Activated gamma-delta T cell treated with Interleukin-2 at 50 U/mL for 16 hours (primary cell): ENCODE measurements at regions not wholly inside any gene's neighbourhood (a gene's known extent, or its start where the extent isn't known, plus 50 kb on each side); places are given as distances from the start of the nearest gene placed in this dataset.

Experiments used
- DNase-seq: peaks from one replicate; pipeline ENCODE4 v3.0.0-alpha.2; 2020

DNA sequence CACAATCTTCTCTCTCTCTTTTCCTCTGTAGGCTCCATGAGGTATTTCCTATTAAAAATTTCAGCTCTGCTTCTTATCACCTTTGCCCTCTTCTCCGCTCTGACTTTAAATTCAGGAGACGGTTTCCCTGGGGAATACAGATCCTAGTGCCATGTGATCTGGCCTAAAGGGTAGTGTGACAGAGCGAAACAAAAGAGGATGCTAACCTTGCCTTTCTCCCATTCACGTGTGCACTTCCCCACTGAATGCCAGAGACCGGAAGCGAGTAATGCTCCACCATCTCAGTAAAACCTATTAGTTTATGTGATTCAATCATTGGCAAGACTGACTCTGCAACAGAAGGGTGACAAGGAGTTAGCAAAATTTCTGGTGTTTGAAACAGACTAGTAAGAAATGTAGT is 358.3 kb downstream of the ZNF521 start:
- no peak for DNase-seq

DNA sequence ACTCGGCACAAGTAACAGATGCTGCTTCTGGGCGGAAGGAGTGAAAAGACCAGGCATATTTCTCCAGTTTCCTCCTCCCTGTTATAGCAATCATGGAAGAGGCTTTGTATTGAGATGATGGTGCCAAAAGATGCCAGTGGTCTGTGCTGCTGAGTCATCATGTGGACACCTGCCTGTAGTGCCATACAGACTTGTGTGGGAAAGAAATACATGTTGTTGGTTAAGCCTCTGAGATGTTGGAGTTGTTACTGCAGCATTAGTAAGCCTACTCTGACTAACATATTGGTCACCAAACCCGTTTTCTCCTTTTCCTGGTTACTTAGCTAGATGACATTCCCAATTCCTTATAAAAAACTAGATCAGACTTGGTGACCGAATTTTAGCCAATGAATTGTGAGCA is 356.9 kb downstream of the ZNF521 start:
- no peak for DNase-seq

DNA sequence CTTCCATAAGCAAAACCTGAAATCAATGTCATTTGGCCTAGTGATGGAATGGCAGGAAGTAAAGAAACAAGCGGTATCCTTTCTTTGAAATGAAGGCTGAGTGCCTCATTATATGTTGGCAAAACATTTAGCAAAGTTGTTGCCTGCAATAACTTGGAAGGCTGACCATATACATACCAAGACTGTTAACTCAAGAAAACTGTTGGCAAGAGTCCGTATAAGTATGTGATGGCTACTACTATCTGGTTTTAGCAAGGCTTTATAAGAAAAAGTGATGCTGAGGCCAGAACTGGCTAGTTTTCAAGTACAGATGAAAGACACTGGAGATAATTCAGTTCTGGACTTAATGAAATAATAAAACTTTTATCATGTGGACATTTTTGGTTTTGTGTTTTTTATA is 356.2 kb downstream of the ZNF521 start:
- DNase-seq, result no peak

DNA sequence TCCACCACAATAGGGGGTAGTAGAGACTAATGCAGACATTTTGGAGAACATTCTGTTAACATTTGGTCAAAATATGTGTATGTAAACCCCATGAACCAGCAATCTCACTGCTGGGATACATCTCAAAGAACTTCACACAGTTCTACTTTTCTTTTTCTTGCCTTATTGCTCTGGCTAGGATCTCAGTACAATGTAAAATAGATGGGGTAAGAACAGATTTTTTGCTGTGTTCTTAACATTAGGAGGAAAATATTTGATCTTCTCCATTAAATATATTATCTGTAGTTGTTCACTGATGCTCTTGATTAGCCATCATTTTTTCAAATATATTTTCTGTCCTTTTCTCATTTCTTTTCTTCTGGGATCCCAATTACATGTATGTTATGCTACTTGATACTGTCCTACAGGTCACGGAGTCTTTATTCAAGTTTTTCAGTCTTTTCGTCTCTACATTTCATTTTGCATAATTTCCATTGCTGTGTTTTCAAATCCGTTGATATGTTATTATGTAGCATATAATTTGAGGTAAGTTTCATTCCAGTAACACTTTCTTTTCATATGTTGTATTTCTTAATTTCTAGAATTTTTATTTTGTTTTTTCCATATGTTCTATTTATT is 352.2 kb downstream of the ZNF521 start:
- no peak for DNase-seq

DNA sequence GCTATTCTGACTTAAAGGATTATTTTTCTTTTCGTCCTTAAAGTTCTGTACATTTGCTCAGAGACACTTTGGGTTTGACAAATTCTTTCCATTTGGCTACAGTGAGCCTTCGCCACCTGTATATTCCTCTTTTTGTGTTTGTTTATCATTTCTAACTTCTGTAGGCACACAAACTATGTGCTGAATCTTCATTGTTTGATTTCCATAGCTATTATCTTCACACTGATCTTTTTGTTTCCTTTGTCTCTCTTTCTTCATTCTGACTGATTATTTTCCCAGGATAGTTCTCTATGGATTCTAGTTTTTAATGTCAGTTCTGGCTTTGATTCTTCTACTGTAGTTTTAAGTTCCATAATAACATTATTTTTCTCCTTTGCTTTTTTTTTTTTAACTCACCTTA is 350.2 kb downstream of the ZNF521 start:
- no peak for DNase-seq

DNA sequence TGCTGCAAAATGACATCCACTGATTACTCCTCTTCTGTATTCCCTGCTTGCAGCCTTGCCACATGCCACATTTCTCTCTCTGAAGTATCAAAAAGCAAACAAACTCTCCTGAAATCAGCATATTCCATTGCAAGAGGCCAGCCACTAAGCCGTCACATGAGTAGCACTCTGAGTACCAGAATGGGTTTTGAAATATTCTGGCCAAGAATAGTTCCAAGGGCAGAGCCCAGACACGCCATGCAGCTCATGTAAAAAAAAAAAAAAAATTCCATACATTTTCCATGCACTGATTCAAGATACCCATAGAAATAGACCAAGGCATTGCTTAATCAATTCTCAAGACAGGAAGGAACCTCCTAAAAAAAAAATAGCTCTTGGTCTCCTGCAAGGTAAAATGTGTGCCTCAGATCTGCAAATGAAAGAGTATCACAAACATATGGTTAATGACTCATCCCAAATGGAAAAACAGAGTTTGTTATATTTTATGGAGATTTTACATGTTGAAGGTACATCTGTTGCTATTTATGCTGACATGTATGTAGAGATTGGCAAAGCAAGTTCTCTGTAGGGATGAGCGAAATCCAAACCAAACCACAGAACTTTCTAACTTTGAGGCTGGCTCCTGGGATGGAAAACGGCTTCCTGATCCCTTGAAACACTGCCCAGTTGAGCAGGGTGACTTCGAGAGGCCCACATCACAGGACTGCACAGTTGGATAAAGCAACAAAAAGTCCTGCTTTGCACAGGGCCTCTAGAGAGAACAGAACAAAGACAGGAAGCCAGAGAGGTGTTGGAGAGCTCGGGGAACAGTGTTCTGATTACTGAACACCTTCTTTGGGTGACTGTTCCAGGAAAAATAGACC is 346.2 kb downstream of the ZNF521 start:
- no peak for DNase-seq

DNA sequence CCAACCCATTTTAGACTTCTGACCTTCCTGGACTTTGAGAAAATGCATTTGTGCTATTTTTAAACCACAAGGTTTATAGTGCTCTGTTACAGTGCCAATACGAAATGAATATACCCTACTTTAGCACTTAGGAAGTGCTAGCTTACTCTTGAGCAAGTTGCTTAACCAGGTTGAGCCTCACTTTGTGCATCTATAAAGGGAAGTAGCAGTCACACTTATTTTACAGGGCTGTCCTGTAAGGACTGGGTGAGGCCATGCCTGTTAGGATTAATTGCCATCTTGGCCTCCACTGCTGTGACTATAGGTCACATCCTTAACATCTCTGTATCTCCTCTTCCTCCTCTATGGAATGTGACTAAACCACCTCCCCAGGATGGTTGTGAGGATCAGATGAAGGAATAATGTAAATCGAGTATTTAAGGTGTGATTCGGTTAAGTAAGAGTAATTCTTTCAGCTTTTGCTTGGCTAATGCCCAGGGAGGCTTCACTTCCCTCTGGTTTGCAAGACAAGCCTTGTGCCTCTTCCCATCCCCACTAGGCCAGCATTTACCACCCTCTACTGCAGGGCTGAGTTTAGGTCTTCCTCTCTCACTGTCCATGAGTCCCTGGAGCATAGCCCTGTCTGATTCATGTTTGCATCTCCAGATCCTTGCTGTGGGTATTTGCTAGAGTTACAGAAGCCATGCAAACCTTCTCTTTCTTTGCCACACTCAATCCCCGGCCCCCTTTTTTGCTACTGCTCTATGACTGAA is 341.2 kb downstream of the ZNF521 start:
- DNase-seq, result no peak
